ENCODE measurements at regions not wholly inside any gene's neighbourhood (a gene's known extent, or its start where the extent isn't known, plus 50 kb on each side); places are given as distances from the start of the nearest gene placed in this dataset.

GRCh38 chr5:115022303-115022702 is 147.4 kb downstream of the TRIM36 start:
- POLR2A ChIA-PET, result no interaction called here

More at GRCh38 chr5:115022303-115022702, 147.4 kb downstream of the TRIM36 start:
- Histone ChIP-seq H3K36me3 (ENCODE audit: control insufficient read depth in 1 of 2, insufficient read depth in 2 of 2, low read length in 2 of 2) (no peaks in the 10 kb centered on the region), H3K9me3 (ENCODE audit: control insufficient read depth in 1 of 2, insufficient read depth in 1 of 2, low read depth in 1 of 2, low read length in 2 of 2) (no peaks in the 10 kb centered on the region), H3K27me3 (ENCODE audit: insufficient read depth, low read length) (peaks cover 22% of the 10 kb centered on the region), H3K79me2 (ENCODE audit: insufficient read depth, low read length) (no peaks in the 10 kb centered on the region), H3K9me2 (ENCODE audit: insufficient read depth) (no peaks in the 10 kb centered on the region), H3K4me2 (ENCODE audit: low read length) (no peak overlapping the region), H3K4me3 (replicated peaks in 1 of 2; ENCODE audit: low read depth in 1 of 2, low read length in 2 of 2) (no peak overlapping the region), H3K9ac (ENCODE audit: low read length) (no peak overlapping the region), H3K27ac (ENCODE audit: low read depth, low read length) (no peak overlapping the region), H3K4me1 (ENCODE audit: control insufficient read depth in 1 of 2, insufficient read depth in 2 of 2, low read length in 2 of 2) (no peaks in the 10 kb centered on the region), H2AFZ (ENCODE audit: low read depth, low read length, poor library complexity, severe bottlenecking) (no peak overlapping the region), H4K20me1 (ENCODE audit: insufficient read depth) (no peaks in the 10 kb centered on the region)
- intact Hi-C loops (cut with micrococcal nuclease), result no loop called here
- ChIA-PET RAD21 (ENCODE audit: low non-redundant PET in 1 of 2, low total read pairs in 2 of 2, uncharacterized antibody in 2 of 2, unreplicated experiment in 2 of 2) (no interaction called here), CTCF (no interaction called here)
- no peak for TF ChIP-seq YY1 (IDR thresholded peaks at IDR 0.05; ENCODE audit: extremely low read depth, insufficient replicate concordance, low read depth, low read length)
- no peak for TF ChIP-seq SIN3A (IDR thresholded peaks at IDR 0.05; ENCODE audit: low read depth)
- no peak for TF ChIP-seq JUND (IDR thresholded peaks at IDR 0.05)
- TF ChIP-seq FOSL1 (IDR thresholded peaks at IDR 0.05; ENCODE audit: low read depth), result no peak
- no peak for TF ChIP-seq SP1 (IDR thresholded peaks at IDR 0.05; ENCODE audit: low read depth)
- no peak for TF ChIP-seq POLR2A (IDR thresholded peaks at IDR 0.05; ENCODE audit: borderline replicate concordance, extremely low read depth, insufficient read depth, insufficient read length)
- TF ChIP-seq EGR1 (IDR thresholded peaks at IDR 0.05; ENCODE audit: low read depth), result no peak
- no peak for TF ChIP-seq CTCF (IDR thresholded peaks at IDR 0.05 in 2 of 3, conservative IDR thresholded peaks at IDR 0.05 in 1 of 3; ENCODE audit: borderline replicate concordance in 1 of 3, insufficient read depth in 1 of 3, low read depth in 2 of 3, low read length in 2 of 3)
- no peak for TF ChIP-seq RAD21 (IDR thresholded peaks at IDR 0.05; ENCODE audit: low read depth)
- no peak for TF ChIP-seq REST (IDR thresholded peaks at IDR 0.05; ENCODE audit: low read depth)
- no peak for TF ChIP-seq CEBPB (IDR thresholded peaks at IDR 0.05; ENCODE audit: low read depth)
- TF ChIP-seq EZH2 (IDR thresholded peaks at IDR 0.05), result no peak
- no peak for TF ChIP-seq ZBTB33 (IDR thresholded peaks at IDR 0.05; ENCODE audit: extremely low read depth, insufficient replicate concordance, low read length)
- DNase-seq (ENCODE audit: low read depth, low spot score) (no peak), ATAC-seq (no peak)
- no TSS peak for BruUV-seq (replicated peaks)
